H1 (cell line): ENCODE measurements at regions not wholly inside any gene's neighbourhood (a gene's known extent, or its start where the extent isn't known, plus 50 kb on each side); places are given as distances from the start of the nearest gene placed in this dataset.
A peak's percentile ranks its signal among the peaks of the same experiment; 100 is the strongest.

Experiments used
- CTCF ChIA-PET: fragments of 300-600 bp; sonication (Branson Sonifier 250); formaldehyde crosslinking; loops from one replicate; lab custom pipeline; 2021; ENCODE audit not compliant: partially characterized antibody; lab: Charles Lee
- POLR2A ChIA-PET: fragments of 300-600 bp; sonication (Branson Sonifier 250); formaldehyde crosslinking; loops from one replicate; lab custom pipeline; 2021; ENCODE audit warnings: inconsistent platforms; ENCODE audit not compliant: partially characterized antibody; lab: Charles Lee
- DNase-seq, 2 experiments: peaks; one replicate each; pipeline versions ENCODE4 v3.0.0 to v3.0.0-alpha.2; 2010 to 2022; ENCODE audit warnings: low spot score in 2 of 2, low read depth in 1 of 2, mixed read lengths in 1 of 2
- FAIRE-seq: peaks from 2 replicates; lab custom pipeline; 2011; peaks lifted over from hg19 to GRCh38; lab: Jason Lieb, UNC
- H2AFZ ChIP-seq: 2 replicates; pipeline ENCODE4 v1.8.1; 2012; ENCODE audit warnings: low read length, inconsistent platforms
- H2AK5ac ChIP-seq: 2 replicates; pipeline ENCODE4 v1.6.1; 2013; ENCODE audit warnings: low read depth, low read length
- H2BK120ac ChIP-seq: replicated peaks from 2 replicates; pipeline ENCODE3; 2013; ENCODE audit warnings: low read depth, low read length, inconsistent platforms
- H2BK12ac ChIP-seq: 2 replicates; pipeline ENCODE4 v1.6.1; 2013; ENCODE audit warnings: low read depth, low read length
- H2BK15ac ChIP-seq: 2 replicates; pipeline ENCODE4 v1.6.1; 2013; ENCODE audit warnings: low read length
- H2BK20ac ChIP-seq: 2 replicates; pipeline ENCODE4 v1.6.1; 2013; ENCODE audit warnings: low read length
- H2BK5ac ChIP-seq: 2 replicates; pipeline ENCODE4 v1.6.1; 2013; ENCODE audit warnings: low read depth, low read length
- H3K14ac ChIP-seq: 2 replicates; pipeline ENCODE4 v1.6.1; 2013; ENCODE audit warnings: inconsistent platforms; ENCODE audit not compliant: insufficient read length
- H3K18ac ChIP-seq: 2 replicates; pipeline ENCODE4 v1.6.1; 2013; ENCODE audit warnings: low read length; ENCODE audit errors: extremely low read depth
- H3K23ac ChIP-seq: 2 replicates; pipeline ENCODE4 v1.6.1; 2013; ENCODE audit warnings: inconsistent platforms; ENCODE audit not compliant: insufficient read length
- H3K23me2 ChIP-seq: 2 replicates; pipeline ENCODE4 v1.6.1; 2013; ENCODE audit warnings: low read depth, low read length
- H3K27ac ChIP-seq: 2 replicates; pipeline ENCODE4 v1.6.1; 2011; ENCODE audit warnings: low read depth, low read length, inconsistent platforms
- H3K27me3 ChIP-seq, 4 experiments: replicated peaks in 1 of 4; 1 replicate in 1 of 4; 2 replicates in 3 of 4; pipeline versions ENCODE4 v1.6.1 to v1.8.1; 2011 to 2013; ENCODE audit warnings: low read length in 3 of 4, mild to moderate bottlenecking in 3 of 4, inconsistent platforms in 2 of 4, mixed read lengths in 2 of 4, moderate library complexity in 1 of 4; ENCODE audit not compliant: control insufficient read depth in 3 of 4, insufficient read depth in 3 of 4; ENCODE audit errors: extremely low read depth in 1 of 4
- H3K36me3 ChIP-seq, 4 experiments: 2 replicates each; pipeline versions ENCODE4 v1.6.1 to v1.8.1; 2011 to 2013; ENCODE audit warnings: mild to moderate bottlenecking in 4 of 4, low read length in 3 of 4, moderate library complexity in 2 of 4, control low read depth in 1 of 4, inconsistent platforms in 1 of 4; ENCODE audit not compliant: insufficient read depth in 4 of 4, control insufficient read depth in 2 of 4
- H3K4ac ChIP-seq: replicated peaks from 2 replicates; pipeline ENCODE3; 2013; ENCODE audit warnings: low read length, low read depth, mixed read lengths, inconsistent platforms; ENCODE audit not compliant: insufficient read length
- H3K4me1 ChIP-seq, 4 experiments: replicated peaks in 1 of 4; 1 replicate in 1 of 4; 2 replicates in 3 of 4; pipeline versions ENCODE4 v1.6.1 to v1.8.1; 2011 to 2013; ENCODE audit warnings: low read length in 3 of 4, inconsistent platforms in 2 of 4, mixed read lengths in 1 of 4; ENCODE audit not compliant: insufficient read depth in 4 of 4, control insufficient read depth in 3 of 4
- H3K4me2 ChIP-seq, 2 experiments: 2 replicates each; pipeline versions ENCODE4 v1.6.1 to v1.8.1; 2011 to 2013; ENCODE audit warnings: low read depth in 2 of 2, low read length in 2 of 2, control low read depth in 1 of 2, inconsistent platforms in 1 of 2, mild to moderate bottlenecking in 1 of 2; ENCODE audit not compliant: insufficient read depth in 1 of 2
- H3K4me3 ChIP-seq, 4 experiments: fragments of 200-600, 300-600 bp in 1 of 4; sonication (generic), shearing (Covaris generic), sonication (Bioruptor Twin) in 1 of 4; 2 replicates each; pipeline versions ENCODE4 v1.5.1 to v1.8.1; 2011 to 2016; ENCODE audit warnings: low read length in 4 of 4, low read depth in 3 of 4, control low read depth in 2 of 4, inconsistent platforms in 2 of 4, mild to moderate bottlenecking in 2 of 4, mixed read lengths in 1 of 4, moderate library complexity in 1 of 4; ENCODE audit not compliant: insufficient read depth in 2 of 4; ENCODE audit errors: extremely low read depth in 1 of 4
- H3K56ac ChIP-seq: replicated peaks from 2 replicates; pipeline ENCODE3; 2013; ENCODE audit warnings: low read depth, mild to moderate bottlenecking, mixed read lengths, low read length, inconsistent platforms; ENCODE audit not compliant: insufficient read length
- H3K79me1 ChIP-seq: 2 replicates; pipeline ENCODE4 v1.6.1; 2013; ENCODE audit warnings: low read depth, low read length, control low read depth
- H3K79me2 ChIP-seq, 2 experiments: 2 replicates each; pipeline versions ENCODE4 v1.6.1 to v1.8.1; 2012 to 2013; ENCODE audit warnings: low read length in 2 of 2, mild to moderate bottlenecking in 2 of 2, inconsistent platforms in 1 of 2; ENCODE audit not compliant: insufficient read depth in 2 of 2, control insufficient read depth in 1 of 2
- H3K9ac ChIP-seq, 4 experiments: replicated peaks in 1 of 4; 1 replicate in 1 of 4; 2 replicates in 3 of 4; pipeline versions ENCODE4 v1.6.1 to v1.8.1; 2011 to 2013; ENCODE audit warnings: low read depth in 3 of 4, low read length in 3 of 4, control low read depth in 2 of 4, mild to moderate bottlenecking in 2 of 4, moderate library complexity in 2 of 4, inconsistent platforms in 1 of 4; ENCODE audit errors: extremely low read depth in 1 of 4
- H3K9me3 ChIP-seq, 2 experiments: 2 replicates each; pipeline versions ENCODE4 v1.6.1 to v1.8.1; 2012 to 2013; ENCODE audit warnings: mild to moderate bottlenecking in 2 of 2, moderate library complexity in 2 of 2, control low read depth in 1 of 2, inconsistent platforms in 1 of 2, low read depth in 1 of 2, low read length in 1 of 2, mixed read lengths in 1 of 2; ENCODE audit not compliant: insufficient read depth in 2 of 2
- H4K20me1 ChIP-seq, 2 experiments: replicated peaks in 1 of 2; 2 replicates each; pipeline versions ENCODE3 to v1.8.1; 2011 to 2013; ENCODE audit warnings: inconsistent platforms in 2 of 2, low read length in 2 of 2, mild to moderate bottlenecking in 1 of 2; ENCODE audit not compliant: insufficient read depth in 2 of 2, control insufficient read depth in 1 of 2
- H4K5ac ChIP-seq: 2 replicates; pipeline ENCODE4 v1.6.1; 2013; ENCODE audit warnings: low read length, low read depth, mixed read lengths, inconsistent platforms; ENCODE audit not compliant: insufficient read length
- H4K8ac ChIP-seq: 2 replicates; pipeline ENCODE4 v1.8.0; 2013; ENCODE audit warnings: mild to moderate bottlenecking, moderate library complexity, low read length, inconsistent platforms; ENCODE audit not compliant: insufficient read depth; ENCODE audit errors: extremely low read depth
- H4K91ac ChIP-seq: replicated peaks from 2 replicates; pipeline ENCODE3; 2013; ENCODE audit warnings: low read length, mixed read lengths, inconsistent platforms; ENCODE audit not compliant: insufficient read length
- ATF2 ChIP-seq: IDR thresholded peaks from 2 replicates; pipeline ENCODE4 v1.6.1; 2012; ENCODE audit warnings: low read length, inconsistent platforms
- CREB1 ChIP-seq: IDR thresholded peaks from 2 replicates; pipeline ENCODE4 v1.6.1; 2012; ENCODE audit warnings: inconsistent platforms
- RAD21 ChIP-seq, 2 experiments: IDR thresholded peaks in 1 of 2; conservative IDR thresholded peaks in 1 of 2; 2 replicates each; pipeline ENCODE4 v1.6.1; 2011; ENCODE audit warnings: low read depth in 2 of 2, low read length in 2 of 2, improper control_type of control experiment in 1 of 2, inconsistent platforms in 1 of 2, mild to moderate bottlenecking in 1 of 2, moderate library complexity in 1 of 2
- RNF2 ChIP-seq: fragments of 200-900, 300-1000 bp; sonication (generic); IDR thresholded peaks from 2 replicates; pipeline ENCODE4 v1.7.1; 2016; ENCODE audit warnings: borderline replicate concordance, low read depth, mild to moderate bottlenecking, antibody characterized with exemption, low read length; ENCODE audit not compliant: poor library complexity, severe bottlenecking; ENCODE audit errors: missing control alignments
- RXRA ChIP-seq: IDR thresholded peaks from 2 replicates; pipeline ENCODE4 v1.6.1; 2011; ENCODE audit warnings: low read depth, mild to moderate bottlenecking, low read length, moderate library complexity; ENCODE audit not compliant: insufficient read depth
- WGBS, 2 experiments: shearing (Covaris generic) in 1 of 2; methylation state at CpG; one replicate each; pipeline versions ENCODE4 v1.1.6 to v1.1.7; 2013 to 2015; ENCODE audit warnings: low lambda C conversion rate in 2 of 2, mixed read lengths in 2 of 2, inconsistent platforms in 1 of 2, low coverage in 1 of 2, missing lambda C conversion rate in 1 of 2; ENCODE audit not compliant: insufficient replicate concordance in 2 of 2, insufficient coverage in 1 of 2, insufficient read length in 1 of 2; ENCODE audit errors: extremely low coverage in 1 of 2, missing lambda C conversion rate in 1 of 2; 5-methylcytosine and 5-hydroxymethylcytosine counted together
- TF ChIP-seq, protein P1 (sequence below): IDR thresholded peaks from 2 replicates; pipeline ENCODE4 v1.6.1; 2012; ENCODE audit warnings: inconsistent platforms
- TF ChIP-seq, protein P2 (sequence below): IDR thresholded peaks from 2 replicates; pipeline ENCODE4 v1.6.1; 2011; ENCODE audit warnings: low read depth, mild to moderate bottlenecking, low read length; ENCODE audit not compliant: insufficient read depth

GRCh38 chr2:238784671-238785527, 63.0 kb upstream of the TWIST2 start:
- Histone ChIP-seq H4K8ac (no peak overlapping the region), H2BK20ac (no peak overlapping the region), H4K20me1 (no peaks in the 10 kb centered on the region), H2AFZ (no peak overlapping the region), H2BK12ac (no peak overlapping the region), H2BK5ac (no peak overlapping the region), H3K18ac (no peak overlapping the region; the same call in 1 of the 2 replicates), H3K56ac (no peak overlapping the region), H3K23ac (no peak overlapping the region), H3K4ac (no peak overlapping the region), H2BK120ac (no peak overlapping the region), H3K27ac (no peak overlapping the region), H2AK5ac (no peak overlapping the region), H4K5ac (no peak overlapping the region), H2BK15ac (no peak overlapping the region), H3K79me2 (no peaks in the 10 kb centered on the region), H3K79me1 (no peaks in the 10 kb centered on the region), H3K27me3 (no peaks in the 10 kb centered on the region), H4K91ac (no peak overlapping the region), H3K9ac (no peak overlapping the region), H3K23me2 (no peaks in the 10 kb centered on the region), H3K4me1 (peaks cover 0 to 5% (median 4%) of the 10 kb centered on the region in 4 experiments; a peak in 4 of 7 replicates), H3K36me3 (no peaks in the 10 kb centered on the region), H3K4me2 (no peak overlapping the region), H3K9me3 (no peaks in the 10 kb centered on the region), H3K4me3 (no peak overlapping the region), H3K14ac (no peak overlapping the region)
- 47% methylated on average over 17 of the region's 17 CpGs; no CpG with 5 or more reads in 1 of the 2 experiments for WGBS, 2 experiments
- ChIA-PET CTCF (interaction anchor here (0.5 to 1.3 kb wide), 19 partner anchors 11 to 1603 kb away, joined by 3 to 9 read pairs (median 3); no protein-coding TSS in a partner anchor), POLR2A (interaction anchor here (0.7 kb wide), 1 partner anchor 11 kb away, joined by 3 read pairs; no protein-coding TSS in a partner anchor)
- FAIRE-seq (peak; percentile 84), DNase-seq (peak in 1 of 2 experiments; percentile 77)
- TF ChIP-seq RAD21 (IDR thresholded peaks at IDR 0.05 in 1 of 2, conservative IDR thresholded peaks at IDR 0.05 in 1 of 2; ENCODE audit: low read depth in 2 of 2, low read length in 2 of 2) (peak; percentile 87 to 91), CREB1 (peak; percentile 51; the same call in 1 of the 2 replicates), RXRA (no peak), ATF2 (no peak), RNF2 (no peak)
- TF ChIP-seq, protein P1, sequence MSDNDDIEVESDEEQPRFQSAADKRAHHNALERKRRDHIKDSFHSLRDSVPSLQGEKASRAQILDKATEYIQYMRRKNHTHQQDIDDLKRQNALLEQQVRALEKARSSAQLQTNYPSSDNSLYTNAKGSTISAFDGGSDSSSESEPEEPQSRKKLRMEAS: peak; percentile 61
- TF ChIP-seq, protein P2, sequence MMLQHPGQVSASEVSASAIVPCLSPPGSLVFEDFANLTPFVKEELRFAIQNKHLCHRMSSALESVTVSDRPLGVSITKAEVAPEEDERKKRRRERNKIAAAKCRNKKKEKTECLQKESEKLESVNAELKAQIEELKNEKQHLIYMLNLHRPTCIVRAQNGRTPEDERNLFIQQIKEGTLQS: 0 out of 2 replicates have a peak, but pooled peaks have one; percentile 5
